Mammary epithelial cell (primary cell): ENCODE measurements at regions not wholly inside any gene's neighbourhood (a gene's known extent, or its start where the extent isn't known, plus 50 kb on each side); places are given as distances from the start of the nearest gene placed in this dataset.

Experiments
- EZH2 ChIP-seq: IDR thresholded peaks from 2 replicates; pipeline ENCODE4 v1.6.1; 2012; ENCODE audit warnings: low read length, inconsistent platforms, borderline replicate concordance
- TF ChIP-seq, protein P1 (sequence below), 2 donors: IDR thresholded peaks in 1 of 2; conservative IDR thresholded peaks in 1 of 2; 2 replicates each; pipeline ENCODE4 v1.5.1; 2011 to 2012; ENCODE audit warnings: inconsistent platforms in 2 of 2, low read length in 2 of 2, mild to moderate bottlenecking in 2 of 2, control low read depth in 1 of 2, low read depth in 1 of 2; ENCODE audit not compliant: insufficient read depth in 1 of 2; ENCODE audit errors: extremely low read depth in 1 of 2

- TF ChIP-seq, protein P1, sequence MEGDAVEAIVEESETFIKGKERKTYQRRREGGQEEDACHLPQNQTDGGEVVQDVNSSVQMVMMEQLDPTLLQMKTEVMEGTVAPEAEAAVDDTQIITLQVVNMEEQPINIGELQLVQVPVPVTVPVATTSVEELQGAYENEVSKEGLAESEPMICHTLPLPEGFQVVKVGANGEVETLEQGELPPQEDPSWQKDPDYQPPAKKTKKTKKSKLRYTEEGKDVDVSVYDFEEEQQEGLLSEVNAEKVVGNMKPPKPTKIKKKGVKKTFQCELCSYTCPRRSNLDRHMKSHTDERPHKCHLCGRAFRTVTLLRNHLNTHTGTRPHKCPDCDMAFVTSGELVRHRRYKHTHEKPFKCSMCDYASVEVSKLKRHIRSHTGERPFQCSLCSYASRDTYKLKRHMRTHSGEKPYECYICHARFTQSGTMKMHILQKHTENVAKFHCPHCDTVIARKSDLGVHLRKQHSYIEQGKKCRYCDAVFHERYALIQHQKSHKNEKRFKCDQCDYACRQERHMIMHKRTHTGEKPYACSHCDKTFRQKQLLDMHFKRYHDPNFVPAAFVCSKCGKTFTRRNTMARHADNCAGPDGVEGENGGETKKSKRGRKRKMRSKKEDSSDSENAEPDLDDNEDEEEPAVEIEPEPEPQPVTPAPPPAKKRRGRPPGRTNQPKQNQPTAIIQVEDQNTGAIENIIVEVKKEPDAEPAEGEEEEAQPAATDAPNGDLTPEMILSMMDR (conservative IDR thresholded peaks at IDR 0.05 in 1 of 2, IDR thresholded peaks at IDR 0.05 in 1 of 2; ENCODE audit: extremely low read depth in 1 of 2, insufficient read depth in 1 of 2, low read depth in 1 of 2, low read length in 2 of 2): no peak
- no peak for TF ChIP-seq EZH2
Measured at GRCh38 chr6:11409371-11409770, 128.2 kb upstream of the TMEM170B start.
